Left renal pelvis (tissue), 4 donors: ENCODE measurements at regions not wholly inside any gene's neighbourhood (a gene's known extent, or its start where the extent isn't known, plus 50 kb on each side); places are given as distances from the start of the nearest gene placed in this dataset.

Experiments used
- DNase-seq, 4 donors: peaks; one replicate each; pipeline ENCODE4 v3.0.0-alpha.2; 2013; ENCODE audit warnings: low read depth in 4 of 4, low spot score in 3 of 4

DNA sequence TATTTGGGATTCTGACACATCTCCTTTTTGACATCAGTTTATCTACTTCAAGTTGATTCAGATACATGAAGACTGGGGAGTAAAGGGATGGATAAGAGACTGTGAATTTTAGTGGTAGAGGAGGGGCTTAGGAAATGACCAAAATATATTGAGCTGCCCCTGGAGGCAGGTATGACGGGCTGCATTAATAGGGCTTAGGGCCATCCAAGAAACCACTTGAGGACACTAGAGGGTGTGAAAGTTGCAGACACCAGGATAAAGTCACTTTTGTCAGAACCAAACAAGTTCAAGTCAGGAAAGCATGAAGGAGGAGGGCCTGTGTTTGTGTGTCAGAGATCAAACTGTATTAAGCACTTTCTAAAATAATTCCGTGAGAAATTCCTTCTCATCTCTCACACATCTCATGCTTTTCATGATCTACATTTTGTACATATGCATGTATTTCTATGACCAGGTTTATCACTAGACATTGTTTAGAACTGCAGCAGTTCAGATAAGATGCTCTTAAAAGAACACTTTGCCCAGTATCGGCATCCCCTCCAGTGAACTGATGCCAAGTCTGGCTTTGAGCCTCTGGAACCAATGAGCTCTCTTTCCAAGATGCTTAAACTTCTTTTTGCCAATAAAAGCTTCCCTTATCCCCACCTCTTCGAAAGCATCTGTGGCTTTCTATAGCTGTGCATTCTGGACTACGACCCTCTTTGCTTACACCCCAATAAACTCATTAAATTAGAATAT lies 136.9 kb downstream of the SLC38A1 start:
- DNase-seq = no peak

DNA sequence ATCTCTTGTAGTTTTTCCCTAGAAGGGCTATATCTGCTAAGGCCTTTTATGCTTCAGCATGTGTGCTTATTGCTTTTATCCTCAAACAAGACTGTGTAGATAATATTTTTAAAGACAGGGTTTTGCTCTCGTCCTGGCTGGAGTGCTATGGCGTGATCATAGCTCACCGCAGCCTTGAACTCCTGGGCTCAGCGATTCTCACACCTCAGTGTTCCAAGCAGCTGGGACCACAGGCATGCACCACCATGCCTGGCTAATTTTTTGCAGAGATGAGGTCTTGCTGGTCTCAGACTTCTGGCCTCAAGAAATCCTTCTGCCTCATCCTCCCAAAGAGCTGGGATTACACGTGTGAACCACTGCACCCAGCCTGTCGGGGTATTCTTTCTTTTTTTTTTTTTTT lies 137.3 kb upstream of the SCAF11 start:
- DNase-seq = no peak

DNA sequence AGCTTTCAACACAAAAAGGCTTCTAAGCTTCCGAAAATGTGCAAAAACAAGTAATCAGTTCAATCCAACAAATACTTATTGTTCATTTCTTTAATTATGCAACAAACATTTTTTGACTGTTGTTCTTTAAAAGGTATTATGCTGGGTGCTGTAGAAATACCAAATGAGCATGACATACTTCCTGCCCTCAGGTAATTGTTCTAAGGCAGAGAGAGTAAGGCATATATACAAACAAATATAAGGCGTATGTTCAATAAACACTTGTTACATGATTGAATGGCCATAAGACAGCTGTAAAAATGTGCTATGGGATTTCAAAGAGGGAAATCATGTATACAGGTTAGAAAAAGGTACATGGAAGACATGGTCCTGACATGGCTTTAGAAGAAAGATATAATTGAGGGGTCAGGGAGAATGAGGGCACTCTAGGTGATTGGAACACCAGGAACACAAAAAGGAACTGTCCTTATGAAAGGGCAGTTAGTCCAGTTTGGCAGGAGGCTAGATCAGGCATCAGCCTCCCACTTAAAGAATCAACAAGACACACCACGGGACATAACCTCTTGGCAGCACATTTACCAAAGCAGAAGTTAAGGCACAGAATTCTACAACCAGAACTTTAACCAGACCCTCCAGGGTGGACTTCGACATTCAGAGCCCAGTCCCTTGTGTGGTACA lies 135.8 kb upstream of the SCAF11 start:
- DNase-seq = no peak

- DNase-seq = peak; percentile 60 to 72 (median 65)
These were observed 134.7 kb upstream of the SCAF11 start for GRCh38 chr12:46124848-46125619.

DNA sequence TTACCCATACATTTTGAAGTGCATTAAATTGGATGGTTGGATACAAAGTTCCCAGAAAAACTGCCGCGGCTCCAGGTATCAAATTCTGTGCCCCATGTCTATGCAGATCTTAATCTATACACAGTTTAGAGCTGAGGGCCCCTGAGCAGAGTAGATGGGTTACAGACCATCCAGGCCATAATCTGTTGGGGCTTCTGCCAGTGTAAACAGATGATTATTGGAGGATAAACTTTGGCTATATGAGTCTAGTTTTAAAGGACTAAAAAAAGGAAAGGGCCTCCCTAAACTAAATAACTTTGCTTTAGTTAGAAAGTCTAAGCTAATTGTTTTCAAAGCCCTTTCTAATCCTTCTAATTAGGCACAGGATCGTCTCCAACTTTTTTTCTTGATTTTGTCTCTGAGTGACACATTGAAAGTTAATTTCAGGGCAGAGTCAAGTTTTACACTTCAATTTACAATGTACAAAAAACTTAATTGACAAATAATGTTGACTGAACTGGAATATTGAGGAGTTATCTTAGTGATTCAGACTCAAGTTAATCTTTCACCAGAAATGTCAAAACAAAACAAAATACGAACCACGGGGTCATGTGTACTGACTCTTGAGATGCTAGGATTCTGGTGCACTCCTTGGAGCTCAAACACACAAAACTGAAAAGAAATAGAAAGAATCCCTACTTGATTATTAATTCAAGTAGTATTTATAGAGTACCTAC lies 133.9 kb upstream of the SCAF11 start:
- DNase-seq = no peak

DNA sequence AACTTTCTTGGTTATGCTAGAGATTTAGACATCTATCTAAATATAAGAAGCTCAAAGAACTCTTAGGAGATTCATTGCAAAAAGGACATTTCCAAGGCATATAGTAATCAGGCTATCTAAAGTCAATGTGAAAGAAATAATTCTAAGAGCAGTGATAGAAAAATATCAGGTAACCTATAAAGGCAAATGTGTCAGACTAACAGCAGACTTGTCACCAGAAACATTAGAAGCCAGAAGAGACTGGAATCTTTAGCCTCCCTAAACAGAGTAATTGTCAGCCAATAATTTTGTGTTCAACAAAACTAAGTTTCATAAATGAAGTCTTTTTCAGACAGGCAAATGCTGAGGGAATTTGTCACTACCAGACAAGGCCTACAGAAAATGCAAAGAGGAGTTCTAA lies 122.0 kb upstream of the SCAF11 start:
- no peak for DNase-seq

- DNase-seq = no peak
These were observed 121.3 kb upstream of the SCAF11 start for GRCh38 chr12:46111715-46112114.

DNA sequence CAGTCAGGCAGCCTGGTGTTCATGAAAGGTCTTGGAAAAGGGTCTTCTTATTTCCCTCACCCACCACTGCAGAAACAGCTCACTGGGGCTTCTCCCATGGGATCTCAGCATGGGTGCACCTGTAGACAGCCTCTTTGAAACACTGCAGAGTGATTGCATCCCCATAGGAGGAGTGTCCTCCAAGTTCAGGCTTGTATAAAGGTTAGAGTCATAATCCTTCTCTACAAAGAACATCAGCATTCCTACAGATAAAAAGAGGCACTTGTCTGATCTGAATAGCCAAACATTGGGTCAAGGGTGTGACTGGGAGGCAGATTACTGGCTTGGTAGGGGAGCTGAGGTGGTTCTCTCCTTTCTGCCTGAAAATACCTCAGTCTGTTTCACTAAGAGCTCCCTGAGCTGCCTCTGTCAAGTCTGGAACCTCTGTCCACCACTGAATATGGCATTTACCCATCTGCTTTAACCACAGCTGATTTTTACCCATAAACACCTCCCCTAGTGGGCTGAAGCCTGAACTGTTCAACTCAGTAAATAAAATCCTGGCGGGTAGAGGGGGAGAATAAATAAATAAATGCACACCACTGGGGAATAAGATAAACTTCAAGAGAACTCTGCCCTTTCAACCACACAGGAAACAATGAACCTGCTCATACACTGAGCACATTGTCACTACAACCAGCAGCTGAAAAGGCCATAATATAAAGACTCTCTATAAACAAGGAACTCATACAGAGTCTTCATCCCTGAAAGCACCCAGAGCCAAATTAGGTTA lies 120.7 kb upstream of the SCAF11 start:
- no peak for DNase-seq

DNA sequence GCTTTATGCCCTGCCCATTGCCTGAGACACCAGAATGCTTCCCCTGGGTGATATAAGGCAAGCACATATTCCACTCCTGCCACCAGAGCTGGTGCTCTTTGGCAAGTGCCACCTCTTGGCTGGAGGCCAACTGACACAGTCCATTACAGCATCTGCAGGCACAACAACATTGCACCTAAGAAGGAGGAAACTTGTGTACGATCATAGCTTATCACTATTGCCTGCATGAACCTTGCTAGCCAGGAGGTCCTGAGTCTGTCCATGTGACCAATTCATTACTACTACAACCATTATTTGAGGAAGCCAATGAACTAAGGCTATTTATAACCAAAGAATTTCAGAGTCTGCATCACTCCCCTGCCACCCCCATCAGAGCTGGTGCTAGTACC lies 119.8 kb upstream of the SCAF11 start:
- no peak for DNase-seq

- DNase-seq = no peak
These were observed 119.2 kb upstream of the SCAF11 start for GRCh38 chr12:46109343-46110222.

DNA sequence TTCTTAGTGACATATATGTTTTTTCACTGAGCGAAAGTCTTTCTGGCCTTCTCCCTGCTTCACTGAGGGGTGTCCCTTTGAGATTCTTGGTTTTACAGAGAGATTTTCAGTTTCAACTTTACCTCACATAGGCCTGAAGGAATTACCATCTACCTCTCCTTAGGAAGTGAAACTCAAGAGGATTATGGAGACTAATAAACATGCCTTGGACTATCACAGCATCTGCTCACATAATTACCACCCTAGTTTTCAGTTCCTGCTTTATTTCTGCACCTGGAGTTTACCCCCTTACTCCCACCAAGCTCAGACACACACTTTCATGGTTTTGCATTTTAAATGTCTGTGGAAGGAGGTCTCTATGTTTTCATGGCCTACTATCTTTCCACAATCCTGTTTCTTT lies 118.3 kb upstream of the SCAF11 start:
- no peak for DNase-seq

GRCh38 chr12:46107591-46107990 lies 117.2 kb upstream of the SCAF11 start:
- no peak for DNase-seq

- no peak for DNase-seq
These were observed 115.4 kb upstream of the SCAF11 start for GRCh38 chr12:46105735-46106134.

GRCh38 chr12:46103559-46104383 lies 113.4 kb upstream of the SCAF11 start:
- no peak for DNase-seq

DNA sequence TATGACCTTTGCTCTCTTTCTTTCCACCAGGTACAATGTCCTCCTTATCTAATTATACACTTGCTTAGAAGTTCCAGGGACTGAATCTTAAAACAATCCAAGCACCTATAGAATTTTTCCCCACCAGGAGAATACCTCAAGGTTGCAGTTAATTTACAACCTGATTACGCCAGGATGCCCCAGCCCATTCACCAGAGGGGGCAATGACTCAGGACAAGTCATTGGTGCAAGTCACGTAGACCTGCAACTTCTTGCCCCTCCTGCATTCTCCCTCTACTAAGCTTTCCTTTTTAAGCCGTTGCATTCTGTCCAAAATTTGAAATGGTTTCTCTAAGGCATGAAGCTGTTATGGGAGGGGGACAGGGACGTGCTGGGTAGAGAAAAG lies 111.1 kb upstream of the SCAF11 start:
- no peak for DNase-seq

DNA sequence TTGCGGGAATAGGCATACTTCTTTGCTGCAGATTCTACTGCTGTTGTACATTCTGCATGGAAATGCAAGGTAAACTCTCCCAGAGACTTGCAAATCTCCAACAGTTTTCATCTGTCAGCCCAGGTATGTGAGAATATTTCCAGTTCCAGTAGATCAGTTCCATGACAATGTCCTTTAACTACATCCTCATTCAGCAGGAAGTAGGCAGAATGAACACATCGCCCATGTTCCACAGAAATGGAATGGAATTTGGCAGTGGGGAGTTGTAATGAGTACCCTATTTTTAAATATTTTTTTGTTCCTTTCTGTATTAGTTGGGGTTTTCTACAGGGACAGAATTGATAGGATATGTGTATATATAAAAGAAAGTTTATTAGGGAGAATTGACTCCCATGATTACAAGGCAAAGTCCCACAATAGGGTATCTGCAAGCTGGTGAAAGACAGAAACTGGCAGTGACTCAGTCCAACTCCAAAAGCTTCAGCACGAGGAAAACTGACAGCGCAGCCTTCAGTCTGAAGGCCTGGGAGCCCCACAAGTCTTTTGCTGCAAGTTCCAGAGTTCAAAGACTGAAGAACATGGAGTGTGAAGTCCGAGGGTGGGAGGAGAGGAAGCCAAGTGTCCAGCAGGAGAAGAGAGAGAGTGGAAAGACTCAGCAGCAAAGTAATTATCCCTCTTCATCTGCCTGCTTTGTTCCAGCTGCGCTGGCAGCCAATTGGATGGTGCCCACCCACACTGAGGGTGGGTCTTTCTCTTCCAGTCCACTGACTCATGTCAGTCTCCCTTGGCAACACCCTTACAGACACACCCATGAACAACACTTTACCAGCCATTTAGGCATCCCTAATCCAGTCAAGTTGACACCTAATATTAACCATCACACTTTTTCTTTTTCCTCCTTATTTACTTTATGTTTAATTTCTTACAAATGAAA lies 110.4 kb upstream of the SCAF11 start:
- no peak for DNase-seq

DNA sequence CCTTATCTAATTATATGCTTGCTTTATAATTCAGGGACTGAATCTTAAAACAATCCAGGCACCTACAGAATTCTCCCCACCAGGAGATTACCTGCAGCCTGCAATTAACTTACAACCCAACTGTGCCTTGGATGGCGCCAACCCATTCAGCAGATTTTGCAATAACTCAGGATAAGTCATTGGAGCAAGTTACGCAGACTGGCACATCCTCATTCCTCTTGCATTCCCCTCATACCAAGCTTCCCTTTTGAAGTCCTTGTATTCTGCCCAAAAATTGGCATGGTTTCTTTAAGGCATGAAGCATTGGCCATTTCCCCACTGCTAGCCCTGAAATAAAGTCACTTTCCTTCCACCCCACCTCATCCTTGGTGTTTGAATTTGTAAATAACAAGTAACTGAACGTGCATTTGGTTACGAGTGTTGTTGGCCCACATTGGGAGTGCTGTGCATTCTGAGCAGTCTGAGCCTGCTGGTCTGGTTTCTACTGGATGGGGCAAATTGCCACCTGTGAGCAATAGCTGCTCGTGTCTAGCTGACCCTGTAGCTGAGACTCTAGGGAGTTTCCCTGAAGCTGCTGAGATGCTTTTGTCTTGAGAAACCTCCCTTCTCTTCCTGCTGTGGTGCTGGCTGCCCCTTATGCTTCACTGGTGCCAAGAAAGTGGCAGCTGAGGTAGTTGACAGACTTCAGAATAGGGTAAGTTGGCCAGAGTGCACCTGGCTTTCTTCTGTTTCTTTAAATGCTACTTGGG lies 99.2 kb upstream of the SCAF11 start:
- no peak for DNase-seq
